ENCODE measurements at regions not wholly inside any gene's neighbourhood (a gene's known extent, or its start where the extent isn't known, plus 50 kb on each side); places are given as distances from the start of the nearest gene placed in this dataset.

GRCh38 chr2:145154731-145155130 lies 634.8 kb upstream of the ZEB2 start:
- no peak for TF ChIP-seq POLR2A (IDR thresholded peaks at IDR 0.05)
- TF ChIP-seq CTCF (IDR thresholded peaks at IDR 0.05): no peak
- no peak for TF ChIP-seq POLR2AphosphoS5 (IDR thresholded peaks at IDR 0.05)
- no peak for TF ChIP-seq EP300 (IDR thresholded peaks at IDR 0.05)

Data from suprapubic skin (tissue), 4 donors.